Effector memory CD8-positive, alpha-beta T cell (primary cell): ENCODE measurements at regions not wholly inside any gene's neighbourhood (a gene's known extent, or its start where the extent isn't known, plus 50 kb on each side); places are given as distances from the start of the nearest gene placed in this dataset.

ENCODE experiments used
- ATAC-seq: fragments of 150-1000 bp; cut with Tn5 transposase; replicated peaks from 2 replicates; pipeline ENCODE4 v1.10.0; 2021; ENCODE audit warnings: mild to moderate bottlenecking, moderate library complexity
- DNase-seq, 3 experiments: peaks; one replicate each; pipeline ENCODE4 v3.0.0; 2021
- H3K27ac Mint-ChIP-seq, 2 donors: one replicate each; pipeline ENCODE4 v1.8.0; 2022; ENCODE audit warnings: mild to moderate bottlenecking in 2 of 2, mixed read lengths in 2 of 2, moderate library complexity in 2 of 2
- H3K27me3 Mint-ChIP-seq, 2 donors: one replicate each; pipeline ENCODE4 v1.8.0; 2022; ENCODE audit warnings: mixed read lengths in 2 of 2
- H3K36me3 Mint-ChIP-seq: one replicate; pipeline ENCODE4 v1.8.0; 2022; ENCODE audit warnings: mild to moderate bottlenecking, moderate library complexity, mixed read lengths; ENCODE audit not compliant: insufficient read depth
- H3K4me1 Mint-ChIP-seq, 2 donors: one replicate each; pipeline ENCODE4 v1.8.0; 2022; ENCODE audit warnings: low read depth in 2 of 2, mixed read lengths in 2 of 2
- H3K4me3 Mint-ChIP-seq, 2 donors: one replicate each; pipeline ENCODE4 v1.8.0; 2022; ENCODE audit warnings: mild to moderate bottlenecking in 2 of 2, mixed read lengths in 2 of 2, moderate library complexity in 2 of 2
- H3K9me3 Mint-ChIP-seq, 2 donors: one replicate each; pipeline ENCODE4 v1.8.0; 2022; ENCODE audit warnings: mixed read lengths in 2 of 2

GRCh38 chr1:218874801-218875400 is 298.8 kb upstream of the LYPLAL1 start:
- ATAC-seq: no peak
- Mint-ChIP-seq H3K4me1 (no peaks in the 10 kb centered on the region), H3K36me3 (no peaks in the 10 kb centered on the region), H3K9me3 (peaks cover 2 to 8% of the 10 kb centered on the region in 2 donors), H3K27me3 (no peaks in the 10 kb centered on the region), H3K27ac (no peak overlapping the region), H3K4me3 (no peak overlapping the region)
- no peak for DNase-seq

DNA sequence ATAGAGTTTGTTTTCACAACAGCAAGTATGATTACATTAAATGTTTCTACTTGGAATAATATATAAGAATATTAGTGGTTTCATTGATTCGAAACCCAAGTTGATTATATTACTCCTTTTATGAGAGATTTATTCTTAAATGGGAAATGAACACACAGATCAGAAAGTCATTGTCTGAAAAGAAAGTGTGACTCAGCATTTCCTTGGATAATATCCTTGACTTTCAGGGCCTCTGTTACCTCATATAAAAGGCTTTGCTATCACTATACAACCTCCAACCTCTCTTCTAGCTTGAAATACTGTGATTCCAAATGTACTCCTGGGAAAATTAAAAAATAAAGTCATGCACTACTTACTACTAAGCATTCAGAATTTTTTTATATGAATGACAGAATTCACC is 295.3 kb upstream of the LYPLAL1 start:
- no peaks in the 10 kb centered on the region for H3K4me1 Mint-ChIP-seq
- no peak overlapping the region for H3K4me3 Mint-ChIP-seq
- no peak overlapping the region for H3K27ac Mint-ChIP-seq
- peaks cover 2 to 6% of the 10 kb centered on the region in 2 donors for H3K9me3 Mint-ChIP-seq
- DNase-seq (no peak), ATAC-seq (no peak)
- H3K27me3 Mint-ChIP-seq: no peaks in the 10 kb centered on the region
- no peaks in the 10 kb centered on the region for H3K36me3 Mint-ChIP-seq

DNA sequence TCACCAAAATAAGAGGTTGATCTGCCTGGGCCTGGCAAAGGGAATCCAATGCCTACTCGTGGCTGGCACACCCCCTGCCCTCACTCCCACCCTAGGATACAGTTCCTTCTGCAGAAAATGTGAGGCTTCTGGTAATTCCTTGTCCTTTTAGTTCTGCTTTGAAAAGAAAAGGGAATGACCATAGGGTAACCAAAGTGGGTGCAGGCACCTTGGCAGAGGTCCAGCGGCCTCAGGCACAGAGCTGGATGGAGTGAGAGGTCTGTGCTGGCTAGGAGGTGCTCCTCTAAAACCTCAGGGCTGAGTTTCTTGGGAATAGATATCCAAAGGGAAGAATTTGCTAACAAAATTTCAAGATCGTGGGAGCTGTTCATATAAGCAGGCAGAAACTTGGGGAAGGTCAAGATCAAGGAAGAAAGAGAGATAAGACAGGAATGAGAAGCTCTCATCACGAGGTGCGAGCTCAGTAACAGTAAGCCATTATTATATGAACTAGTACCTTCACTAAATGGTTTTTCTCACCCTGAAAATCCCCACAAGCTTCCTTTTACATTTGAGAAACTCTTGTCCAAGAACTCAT is 293.1 kb upstream of the LYPLAL1 start:
- no peak overlapping the region for H3K4me3 Mint-ChIP-seq
- no peak for DNase-seq
- no peak for ATAC-seq
- H3K36me3 Mint-ChIP-seq: no peaks in the 10 kb centered on the region
- H3K27ac Mint-ChIP-seq: no peak overlapping the region
- peaks cover 5 to 6% of the 10 kb centered on the region in 2 donors for H3K9me3 Mint-ChIP-seq
- no peaks in the 10 kb centered on the region for H3K4me1 Mint-ChIP-seq
- H3K27me3 Mint-ChIP-seq: no peaks in the 10 kb centered on the region

DNA sequence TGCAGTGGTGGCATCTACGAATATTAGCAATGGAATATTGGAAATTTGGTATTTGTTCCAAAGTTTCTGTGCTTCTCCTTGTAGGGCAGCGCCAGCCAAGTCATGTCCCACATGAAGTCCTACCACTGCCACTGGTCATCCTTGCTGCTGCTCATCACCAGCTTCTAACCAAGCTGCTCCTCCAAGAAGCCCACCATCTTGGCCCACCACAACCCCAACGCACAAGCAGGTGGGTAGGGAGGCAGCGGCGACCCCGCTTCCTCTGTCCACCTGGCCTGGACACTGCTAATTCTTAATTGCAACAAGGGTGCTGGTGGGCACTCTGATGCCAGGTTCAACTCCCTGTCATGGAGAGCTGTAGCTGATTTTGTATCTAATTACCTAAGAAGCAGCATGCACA is 291.2 kb upstream of the LYPLAL1 start:
- DNase-seq (no peak), ATAC-seq (no peak)
- Mint-ChIP-seq H3K4me3 (no peak overlapping the region), H3K4me1 (no peaks in the 10 kb centered on the region), H3K9me3 (peaks cover 5 to 6% of the 10 kb centered on the region in 2 donors), H3K27ac (no peak overlapping the region), H3K27me3 (no peaks in the 10 kb centered on the region), H3K36me3 (no peaks in the 10 kb centered on the region)

- no peak overlapping the region for H3K4me3 Mint-ChIP-seq
- DNase-seq: no peak
Observed at GRCh38 chr1:218886101-218886871, 287.4 kb upstream of the LYPLAL1 start.

DNA sequence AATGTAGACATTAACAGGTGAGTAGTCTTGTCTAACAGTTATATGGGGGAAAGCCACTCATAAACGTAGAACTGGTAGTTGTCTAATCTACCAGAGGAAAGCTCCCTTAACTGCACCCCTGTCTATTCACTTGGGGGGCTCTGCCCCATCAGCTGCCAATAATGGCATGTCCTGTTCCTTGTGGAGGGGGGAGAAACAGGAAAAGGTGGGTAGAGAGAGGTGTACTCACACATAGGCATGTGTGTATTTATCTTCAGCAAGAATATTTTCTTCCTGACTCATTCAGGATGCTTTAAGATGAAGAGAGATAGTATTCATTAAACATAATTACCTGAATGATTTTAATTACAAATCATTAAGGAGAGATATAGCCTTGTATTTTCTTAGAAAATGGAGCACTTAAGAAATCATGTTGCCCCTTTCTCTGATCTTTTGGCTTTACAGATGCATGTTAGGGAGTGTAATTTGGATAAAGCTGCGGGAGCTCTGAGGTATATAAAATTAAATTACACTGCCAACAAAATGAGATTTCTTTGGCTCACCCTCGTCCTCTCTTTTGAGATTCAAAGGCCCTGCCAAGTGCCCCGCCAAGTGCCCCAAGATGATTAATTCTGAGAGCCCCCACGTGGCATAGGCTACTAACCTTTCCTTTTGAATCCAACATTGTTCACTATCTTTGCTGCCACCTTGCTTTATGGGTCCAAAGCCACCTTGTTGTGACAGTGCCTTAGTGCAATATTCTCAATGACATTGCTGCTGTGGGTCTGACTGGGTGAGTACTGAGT is 286.3 kb upstream of the LYPLAL1 start:
- Mint-ChIP-seq H3K27ac (no peak overlapping the region), H3K4me1 (no peaks in the 10 kb centered on the region), H3K27me3 (no peaks in the 10 kb centered on the region), H3K4me3 (no peak overlapping the region), H3K9me3 (peaks cover 0 to 5% of the 10 kb centered on the region in 2 donors), H3K36me3 (no peaks in the 10 kb centered on the region)
- DNase-seq: no peak
- no peak for ATAC-seq

More at GRCh38 chr1:218886101-218886871, 287.4 kb upstream of the LYPLAL1 start:
- Mint-ChIP-seq H3K36me3 (no peaks in the 10 kb centered on the region), H3K27me3 (no peaks in the 10 kb centered on the region), H3K27ac (no peak overlapping the region), H3K4me1 (no peaks in the 10 kb centered on the region), H3K9me3 (peaks cover 0 to 5% of the 10 kb centered on the region in 2 donors)
- no peak for ATAC-seq

GRCh38 chr1:218890451-218890850 is 283.2 kb upstream of the LYPLAL1 start:
- Mint-ChIP-seq H3K4me1 (no peaks in the 10 kb centered on the region), H3K27me3 (no peaks in the 10 kb centered on the region), H3K9me3 (peaks cover under 1 to 2% of the 10 kb centered on the region in 2 donors), H3K27ac (no peak overlapping the region), H3K4me3 (no peak overlapping the region), H3K36me3 (no peaks in the 10 kb centered on the region)
- no peak for ATAC-seq
- no peak for DNase-seq

GRCh38 chr1:218891577-218891976 is 282.1 kb upstream of the LYPLAL1 start:
- DNase-seq (no peak), ATAC-seq (no peak)
- H3K9me3 Mint-ChIP-seq: peaks cover 3 to 8% of the 10 kb centered on the region in 2 donors
- no peaks in the 10 kb centered on the region for H3K4me1 Mint-ChIP-seq
- no peak overlapping the region for H3K4me3 Mint-ChIP-seq
- no peak overlapping the region for H3K27ac Mint-ChIP-seq
- no peaks in the 10 kb centered on the region for H3K36me3 Mint-ChIP-seq
- H3K27me3 Mint-ChIP-seq: no peaks in the 10 kb centered on the region

GRCh38 chr1:218895064-218895587 is 278.6 kb upstream of the LYPLAL1 start:
- no peaks in the 10 kb centered on the region for H3K27me3 Mint-ChIP-seq
- H3K36me3 Mint-ChIP-seq: no peaks in the 10 kb centered on the region
- H3K4me3 Mint-ChIP-seq: no peak overlapping the region
- ATAC-seq (no peak), DNase-seq (no peak)
- H3K27ac Mint-ChIP-seq: no peak overlapping the region
- peaks cover 3 to 8% of the 10 kb centered on the region in 2 donors for H3K9me3 Mint-ChIP-seq
- no peaks in the 10 kb centered on the region for H3K4me1 Mint-ChIP-seq

GRCh38 chr1:218896202-218896601 is 277.5 kb upstream of the LYPLAL1 start:
- H3K4me3 Mint-ChIP-seq: no peak overlapping the region
- no peak for ATAC-seq
- no peak for DNase-seq
- H3K27ac Mint-ChIP-seq: no peak overlapping the region
- peaks cover 3 to 8% of the 10 kb centered on the region in 2 donors for H3K9me3 Mint-ChIP-seq
- H3K4me1 Mint-ChIP-seq: no peaks in the 10 kb centered on the region
- H3K27me3 Mint-ChIP-seq: no peaks in the 10 kb centered on the region
- H3K36me3 Mint-ChIP-seq: no peaks in the 10 kb centered on the region

- Mint-ChIP-seq H3K27me3 (no peaks in the 10 kb centered on the region), H3K4me1 (no peaks in the 10 kb centered on the region), H3K36me3 (no peaks in the 10 kb centered on the region), H3K27ac (no peak overlapping the region), H3K9me3 (peaks cover 5 to 8% of the 10 kb centered on the region in 2 donors), H3K4me3 (no peak overlapping the region)
- ATAC-seq (no peak), DNase-seq (no peak)
Observed at GRCh38 chr1:218898921-218899320, 274.8 kb upstream of the LYPLAL1 start.

DNA sequence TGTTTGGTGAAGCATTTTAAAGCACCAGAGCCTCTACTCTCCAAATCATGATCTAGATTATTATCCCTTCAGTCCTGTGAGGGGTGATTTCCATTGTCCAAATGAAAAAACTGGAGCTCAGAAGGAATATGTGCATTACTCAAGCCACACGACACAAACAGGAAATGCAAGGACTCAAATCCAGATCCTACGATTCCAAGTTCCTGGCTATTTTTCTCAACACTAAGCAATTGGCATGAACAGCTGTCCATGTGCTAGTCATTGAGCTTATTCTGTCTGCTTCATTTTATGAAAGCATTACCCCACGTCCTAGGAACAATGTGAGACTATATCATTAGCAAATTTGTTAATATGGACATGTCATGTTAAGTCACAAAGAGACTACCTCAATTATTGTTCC is 273.1 kb upstream of the LYPLAL1 start:
- Mint-ChIP-seq H3K9me3 (peaks cover 2 to 7% of the 10 kb centered on the region in 2 donors), H3K4me3 (no peak overlapping the region)
- ATAC-seq: no peak

GRCh38 chr1:218904416-218904815 is 269.3 kb upstream of the LYPLAL1 start:
- Mint-ChIP-seq H3K4me3 (no peak overlapping the region), H3K36me3 (no peaks in the 10 kb centered on the region), H3K27me3 (no peaks in the 10 kb centered on the region), H3K4me1 (no peaks in the 10 kb centered on the region), H3K9me3 (peaks cover 0 to 2% of the 10 kb centered on the region in 2 donors), H3K27ac (no peak overlapping the region)
- ATAC-seq: no peak
- DNase-seq: no peak

More for the DNA sequence above, 273.1 kb upstream of the LYPLAL1 start:
- H3K27me3 Mint-ChIP-seq: no peaks in the 10 kb centered on the region
- H3K27ac Mint-ChIP-seq: no peak overlapping the region
- no peaks in the 10 kb centered on the region for H3K36me3 Mint-ChIP-seq
- H3K4me1 Mint-ChIP-seq: no peaks in the 10 kb centered on the region
- DNase-seq: no peak
